Ecto neural progenitor cell (in vitro differentiated cells): ENCODE measurements at regions not wholly inside any gene's neighbourhood (a gene's known extent, or its start where the extent isn't known, plus 50 kb on each side); places are given as distances from the start of the nearest gene placed in this dataset.

ENCODE experiments used
- DNase-seq: peaks from one replicate; pipeline ENCODE4 v3.0.0-alpha.2; 2018; ENCODE audit warnings: low spot score

- DNase-seq, result no peak
Observed at GRCh38 chr6:9523462-9523861, 891.4 kb downstream of the TFAP2A start.

GRCh38 chr6:9522101-9522500 is 892.8 kb downstream of the TFAP2A start:
- no peak for DNase-seq

- DNase-seq, result no peak
Observed at GRCh38 chr6:9521152-9521530, 893.7 kb downstream of the TFAP2A start.

- no peak for DNase-seq
Observed at GRCh38 chr6:9520417-9521151, 894.3 kb downstream of the TFAP2A start.

- no peak for DNase-seq
Observed at GRCh38 chr6:9518431-9518830, 896.4 kb downstream of the TFAP2A start.

- no peak for DNase-seq
Observed at GRCh38 chr6:9517806-9518205, 897.1 kb downstream of the TFAP2A start.

- DNase-seq, result peak; percentile 57
Observed at GRCh38 chr6:9515633-9516606, 899.0 kb downstream of the TFAP2A start.

- DNase-seq, result no peak
Observed at GRCh38 chr6:9514146-9514545, 900.7 kb downstream of the TFAP2A start.

- DNase-seq, result no peak
Observed at GRCh38 chr6:9511157-9511556, 903.7 kb downstream of the TFAP2A start.

- no peak for DNase-seq
Observed at GRCh38 chr6:9507136-9507895, 907.6 kb downstream of the TFAP2A start.

- no peak for DNase-seq
Observed at GRCh38 chr6:9504191-9504590, 910.7 kb downstream of the TFAP2A start.

- no peak for DNase-seq
Observed at GRCh38 chr6:9503111-9503761, 911.6 kb downstream of the TFAP2A start.

- no peak for DNase-seq
Observed at GRCh38 chr6:9499709-9500108, 915.2 kb downstream of the TFAP2A start.

- DNase-seq, result no peak
Observed at GRCh38 chr6:9496837-9497236, 918.0 kb downstream of the TFAP2A start.

GRCh38 chr6:9494864-9495263 is 920.0 kb downstream of the TFAP2A start:
- no peak for DNase-seq

- DNase-seq, result no peak
Observed at GRCh38 chr6:9492790-9493189, 922.1 kb downstream of the TFAP2A start.

GRCh38 chr6:9487128-9487527 is 927.7 kb downstream of the TFAP2A start:
- DNase-seq, result no peak

- DNase-seq, result no peak
Observed at GRCh38 chr6:9485992-9486391, 928.9 kb downstream of the TFAP2A start.

GRCh38 chr6:9484686-9485085 is 930.2 kb downstream of the TFAP2A start:
- no peak for DNase-seq

GRCh38 chr6:9484091-9484490 is 930.8 kb downstream of the TFAP2A start:
- no peak for DNase-seq

GRCh38 chr6:9482030-9482738 is 932.7 kb downstream of the TFAP2A start:
- no peak for DNase-seq
